Right lobe of liver (tissue), 6 donors: ENCODE measurements at regions not wholly inside any gene's neighbourhood (a gene's known extent, or its start where the extent isn't known, plus 50 kb on each side); places are given as distances from the start of the nearest gene placed in this dataset.

Experiments used
- ATAC-seq, 4 donors: fragments of 200-7000 bp; cut with Tn5 transposase; one replicate each; pipeline ENCODE4 v1.9.1; 2020; ENCODE audit warnings: mild to moderate bottlenecking in 4 of 4, moderate library complexity in 4 of 4
- DNase-seq, 3 donors: peaks; one replicate each; pipeline ENCODE4 v3.0.0-alpha.2; 2020
- H3K27ac ChIP-seq, 3 donors: fragments of 200-600 bp; one replicate each; pipeline ENCODE4 v1.8.0; 2022
- H3K27me3 ChIP-seq, 2 donors: fragments of 200-600 bp; one replicate each; pipeline ENCODE4 v1.8.0; 2022
- H3K36me3 ChIP-seq, 4 donors: fragments of 200-600 bp; sonication (generic) in 1 of 4; one replicate each; pipeline versions ENCODE4 v1.5.1 to v1.8.0; 2017 to 2022; ENCODE audit warnings: control low read depth in 1 of 4
- H3K4me1 ChIP-seq, 4 donors: fragments of 200-600 bp; sonication (generic) in 1 of 4; one replicate each; pipeline versions ENCODE4 v1.5.1 to v1.8.0; 2017 to 2022; ENCODE audit warnings: control low read depth in 1 of 4
- H3K4me3 ChIP-seq, 3 donors: fragments of 200-600 bp; one replicate each; pipeline ENCODE4 v1.8.0; 2022
- H3K9me3 ChIP-seq, 4 donors: fragments of 200-600 bp; sonication (generic) in 1 of 4; one replicate each; pipeline versions ENCODE4 v1.5.1 to v1.8.0; 2017 to 2022; ENCODE audit warnings: control low read depth in 1 of 4
- CTCF ChIP-seq, 4 donors: fragments of 200-600 bp in 3 of 4; fragments of 450-650 bp in 1 of 4; IDR thresholded peaks; one replicate each; pipeline versions ENCODE4 v1.5.1 to v1.8.0; 2016 to 2022; ENCODE audit warnings: antibody characterized with exemption in 4 of 4, mild to moderate bottlenecking in 2 of 4
- POLR2A ChIP-seq: fragments of 450-650 bp; IDR thresholded peaks from one replicate; pipeline ENCODE4 v1.6.1; 2017; ENCODE audit warnings: antibody characterized with exemption, mild to moderate bottlenecking
- WGBS: methylation state at CpG from one replicate; pipeline ENCODE4 v1.1.6; 2018; ENCODE audit warnings: low coverage, low lambda C conversion rate; ENCODE audit not compliant: insufficient coverage; ENCODE audit errors: missing lambda C conversion rate; 5-methylcytosine and 5-hydroxymethylcytosine counted together
- intact Hi-C, 2 donors: fragments of 100-400 bp; cut with DNase I; formaldehyde crosslinking; loops; one replicate each; pipeline versions ENCODE4 v1.11.2 to v1.14.1; 2022
- donor health status: DM: no; HTN: yes; CAD: no.
- donor health status: DM: no; HTN: no; CAD: no.
- donor health status: DM: no; HTN: no; CAD: no.
- donor health status: DM: no; HTN: yes; CAD: no.
- donor health status: DM: no; HTN: yes; CAD: no.

DNA sequence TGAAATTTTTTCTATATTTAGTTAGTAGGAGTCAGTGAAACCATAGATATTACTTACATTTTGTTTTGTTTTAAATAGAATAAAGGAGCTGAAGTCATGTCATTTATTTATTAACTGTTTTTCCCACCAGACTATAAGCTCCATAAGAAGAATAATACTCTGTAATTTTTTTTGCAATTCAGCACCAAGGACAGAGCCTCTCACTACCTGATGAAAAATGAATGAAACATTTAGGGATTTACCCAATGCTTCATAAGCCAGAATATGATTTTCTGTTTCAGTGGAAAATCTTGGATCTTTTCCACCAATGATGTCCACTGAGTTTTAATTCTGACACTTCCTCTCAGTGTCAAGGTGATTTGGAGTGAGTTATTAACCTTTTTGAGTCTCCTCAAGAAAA lies 624.9 kb upstream of the GRAMD2B start:
- no peak overlapping the region for H3K4me3 ChIP-seq
- H3K27me3 ChIP-seq = no peaks in the 10 kb centered on the region
- ATAC-seq (no peak), DNase-seq (no peak)
- H3K36me3 ChIP-seq = no peaks in the 10 kb centered on the region
- H3K9me3 ChIP-seq = no peaks in the 10 kb centered on the region
- no peak overlapping the region for H3K27ac ChIP-seq
- TF ChIP-seq CTCF (IDR thresholded peaks at IDR 0.05) = no peak
- no peak for TF ChIP-seq POLR2A
- H3K4me1 ChIP-seq = no peaks in the 10 kb centered on the region
- intact Hi-C loops = no loop called here

DNA sequence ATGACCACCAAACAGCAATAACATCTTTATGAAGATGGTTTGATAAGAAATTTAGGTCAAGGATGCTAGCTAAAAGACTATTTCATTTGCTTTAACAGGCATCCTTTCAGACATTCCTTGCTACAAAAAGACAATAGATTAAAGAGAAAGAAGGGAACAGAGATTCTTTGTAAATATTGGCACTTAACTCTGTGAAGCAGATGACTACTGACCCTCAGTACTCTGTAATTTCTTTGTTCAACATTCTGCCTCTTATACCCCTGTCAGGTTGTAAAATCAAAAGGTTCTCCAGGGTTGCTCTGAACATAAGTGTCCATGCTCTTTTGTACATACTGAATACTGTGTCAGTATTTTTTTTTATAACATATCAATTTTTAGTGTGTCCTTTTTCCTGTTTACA lies 610.6 kb upstream of the GRAMD2B start:
- TF ChIP-seq POLR2A = no peak
- no peak for TF ChIP-seq CTCF (IDR thresholded peaks at IDR 0.05)
- Histone ChIP-seq H3K4me3 (no peak overlapping the region), H3K36me3 (no peaks in the 10 kb centered on the region), H3K9me3 (no peaks in the 10 kb centered on the region), H3K27me3 (no peaks in the 10 kb centered on the region), H3K27ac (no peak overlapping the region), H3K4me1 (no peaks in the 10 kb centered on the region)
- ATAC-seq = no peak
- intact Hi-C loops = no loop called here
- DNase-seq = no peak

- no peaks in the 10 kb centered on the region for H3K27me3 ChIP-seq
- no peaks in the 10 kb centered on the region for H3K36me3 ChIP-seq
- 73% methylated on average over 6 of the region's 6 CpGs for WGBS
- TF ChIP-seq POLR2A (no peak), CTCF (IDR thresholded peaks at IDR 0.05) (no peak)
- no peak for ATAC-seq
- H3K4me1 ChIP-seq = no peaks in the 10 kb centered on the region
- DNase-seq = no peak
- H3K27ac ChIP-seq = no peak overlapping the region
- H3K9me3 ChIP-seq = no peaks in the 10 kb centered on the region
- intact Hi-C loops = no loop called here
- no peak overlapping the region for H3K4me3 ChIP-seq
Observed at GRCh38 chr5:125813221-125813974, 609.8 kb upstream of the GRAMD2B start.

DNA sequence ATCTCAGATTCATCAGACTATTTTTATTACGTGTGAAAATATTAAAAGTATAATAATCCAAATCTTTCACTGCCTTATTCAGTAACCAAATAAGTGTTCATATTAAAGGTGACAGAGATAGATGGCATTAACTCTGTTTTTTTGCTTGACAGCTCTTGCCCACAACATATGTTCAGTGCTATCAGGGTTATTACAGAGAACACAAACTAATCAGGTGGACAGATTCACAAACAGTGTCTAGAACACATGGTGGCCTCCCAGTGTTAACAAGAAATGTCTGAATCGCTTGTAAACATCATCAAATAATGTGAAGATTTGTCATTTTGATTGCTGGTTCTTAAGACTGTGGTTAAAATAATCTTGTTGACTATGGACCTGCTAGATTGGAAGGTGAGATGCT lies 609.1 kb upstream of the GRAMD2B start:
- Histone ChIP-seq H3K4me3 (no peak overlapping the region), H3K27me3 (no peaks in the 10 kb centered on the region), H3K4me1 (no peaks in the 10 kb centered on the region), H3K9me3 (no peaks in the 10 kb centered on the region), H3K36me3 (no peaks in the 10 kb centered on the region), H3K27ac (no peak overlapping the region)
- 53% methylated on average over 2 of the region's 2 CpGs for WGBS
- TF ChIP-seq POLR2A = no peak
- TF ChIP-seq CTCF (IDR thresholded peaks at IDR 0.05) = no peak
- DNase-seq (no peak), ATAC-seq (no peak)
- intact Hi-C loops = no loop called here

DNA sequence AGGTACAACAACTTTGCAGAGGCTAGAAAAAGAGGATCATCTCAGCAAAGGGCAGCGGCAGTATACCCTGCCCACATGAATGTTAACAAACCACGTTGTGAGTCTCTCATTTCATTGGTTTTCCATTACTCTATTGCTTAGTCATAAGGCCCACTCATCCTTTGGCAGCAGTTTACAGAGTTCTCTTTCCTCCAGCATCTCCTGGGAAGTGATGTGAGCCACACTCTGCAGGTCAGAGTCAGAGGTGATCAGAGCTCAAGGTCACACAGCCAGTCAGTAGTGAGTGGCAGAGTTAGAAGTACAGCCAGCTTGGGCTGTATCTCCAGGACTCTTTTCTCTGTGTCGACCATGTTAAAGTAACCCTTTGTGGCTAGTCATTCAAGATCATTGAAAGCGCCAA lies 599.6 kb upstream of the GRAMD2B start:
- WGBS = 79% methylated on average over 4 of the region's 4 CpGs

More for the DNA sequence above, 599.6 kb upstream of the GRAMD2B start:
- Histone ChIP-seq H3K27me3 (no peaks in the 10 kb centered on the region), H3K4me1 (no peaks in the 10 kb centered on the region), H3K36me3 (no peaks in the 10 kb centered on the region), H3K9me3 (no peaks in the 10 kb centered on the region), H3K27ac (no peak overlapping the region), H3K4me3 (no peak overlapping the region)
- no peak for ATAC-seq
- no peak for TF ChIP-seq POLR2A
- TF ChIP-seq CTCF (IDR thresholded peaks at IDR 0.05) = no peak
- DNase-seq = no peak
- intact Hi-C loops = no loop called here
